ENCODE measurements at regions not wholly inside any gene's neighbourhood (a gene's known extent, or its start where the extent isn't known, plus 50 kb on each side); places are given as distances from the start of the nearest gene placed in this dataset.
A peak's percentile ranks its signal among the peaks of the same experiment; 100 is the strongest.
"Not testable (repeated sequence)": the region's sequence is repeated elsewhere in the genome, so short reads cannot be mapped to it uniquely, and the experiment has no call there.

- DNase-seq: not testable (repeated sequence)
Observed at GRCh38 chr9:39463696-39464095, 108.2 kb downstream of the SPATA31A1 start.

GRCh38 chr9:39464122-39464777 is 108.8 kb downstream of the SPATA31A1 start:
- DNase-seq: peak; percentile 10

- not testable (repeated sequence) for DNase-seq
Observed at GRCh38 chr9:39474499-39474898, 119.0 kb downstream of the SPATA31A1 start.

- DNase-seq: not testable (repeated sequence)
Observed at GRCh38 chr9:39483073-39483472, 127.6 kb downstream of the SPATA31A1 start.

GRCh38 chr9:39483880-39484279 is 128.4 kb downstream of the SPATA31A1 start:
- DNase-seq: not testable (repeated sequence)

- DNase-seq: not testable (repeated sequence)
Observed at GRCh38 chr9:39484292-39484691, 128.8 kb downstream of the SPATA31A1 start.

GRCh38 chr9:39487477-39487876 is 132.0 kb downstream of the SPATA31A1 start:
- not testable (repeated sequence) for DNase-seq

GRCh38 chr9:39496248-39496647 is 140.8 kb downstream of the SPATA31A1 start:
- DNase-seq: not testable (repeated sequence)

GRCh38 chr9:39503178-39503577 is 147.7 kb downstream of the SPATA31A1 start:
- not testable (repeated sequence) for DNase-seq

- DNase-seq: not testable (repeated sequence)
Observed at GRCh38 chr9:39527387-39528029, 172.0 kb downstream of the SPATA31A1 start.

- DNase-seq: not testable (repeated sequence)
Observed at GRCh38 chr9:39532597-39532996, 177.1 kb downstream of the SPATA31A1 start.

- DNase-seq: not testable (repeated sequence)
Observed at GRCh38 chr9:39533001-39533762, 177.7 kb downstream of the SPATA31A1 start.

- DNase-seq: not testable (repeated sequence)
Observed at GRCh38 chr9:39533763-39534548, 178.5 kb downstream of the SPATA31A1 start.

GRCh38 chr9:39534897-39535296 is 179.4 kb downstream of the SPATA31A1 start:
- DNase-seq: not testable (repeated sequence)

GRCh38 chr9:39542157-39542556 is 186.7 kb downstream of the SPATA31A1 start:
- not testable (repeated sequence) for DNase-seq

GRCh38 chr9:39545079-39545478 is 189.6 kb downstream of the SPATA31A1 start:
- not testable (repeated sequence) for DNase-seq

GRCh38 chr9:39550573-39550972 is 195.1 kb downstream of the SPATA31A1 start:
- DNase-seq: not testable (repeated sequence)

GRCh38 chr9:39551544-39551943 is 196.1 kb downstream of the SPATA31A1 start:
- not testable (repeated sequence) for DNase-seq

- not testable (repeated sequence) for DNase-seq
Observed at GRCh38 chr9:39552242-39552881, 196.9 kb downstream of the SPATA31A1 start.

GRCh38 chr9:39554352-39554751 is 198.9 kb downstream of the SPATA31A1 start:
- not testable (repeated sequence) for DNase-seq

- DNase-seq: not testable (repeated sequence)
Observed at GRCh38 chr9:39559384-39559783, 203.9 kb downstream of the SPATA31A1 start.

GRCh38 chr9:39566782-39567181 is 211.3 kb downstream of the SPATA31A1 start:
- not testable (repeated sequence) for DNase-seq
